HL-60 (cell line): ENCODE measurements at regions not wholly inside any gene's neighbourhood (a gene's known extent, or its start where the extent isn't known, plus 50 kb on each side); places are given as distances from the start of the nearest gene placed in this dataset.

Source experiments
- CTCF ChIP-seq: IDR thresholded peaks from one replicate; pipeline ENCODE4 v1.5.1; 2011; ENCODE audit warnings: low read length, control low read depth, inconsistent platforms; ENCODE audit not compliant: insufficient read depth
- GABPA ChIP-seq: IDR thresholded peaks from 2 replicates; pipeline ENCODE4 v1.6.1; 2012; ENCODE audit warnings: low read depth
- POLR2AphosphoS5 ChIP-seq: IDR thresholded peaks from 2 replicates; pipeline ENCODE4 v1.6.1; 2012; ENCODE audit warnings: low read depth
- REST ChIP-seq: IDR thresholded peaks from 2 replicates; pipeline ENCODE4 v1.6.1; 2012; ENCODE audit warnings: low read depth; ENCODE audit not compliant: insufficient replicate concordance

GRCh38 chr3:118108201-118108600 lies 926.4 kb downstream of the IGSF11 start:
- TF ChIP-seq CTCF (no peak), GABPA (no peak), REST (no peak), POLR2AphosphoS5 (no peak)
